ENCODE measurements at regions not wholly inside any gene's neighbourhood (a gene's known extent, or its start where the extent isn't known, plus 50 kb on each side); places are given as distances from the start of the nearest gene placed in this dataset.

GRCh38 chr16:51543971-51544370 lies 392.9 kb upstream of the SALL1 start:
- ATAC-seq (ENCODE audit: low FRiP score): no peak
- TF ChIP-seq CTCF (IDR thresholded peaks at IDR 0.05): no peak
- no peak for DNase-seq (ENCODE audit: low spot score)

- DNase-seq (ENCODE audit: low spot score): no peak
- no peak for ATAC-seq (ENCODE audit: low FRiP score)
- no peak for TF ChIP-seq CTCF (IDR thresholded peaks at IDR 0.05)
Measured at GRCh38 chr16:51542981-51543815, 392.1 kb upstream of the SALL1 start.

GRCh38 chr16:51540259-51540658 lies 389.2 kb upstream of the SALL1 start:
- no peak for TF ChIP-seq CTCF (IDR thresholded peaks at IDR 0.05)

GRCh38 chr16:51538707-51539498 lies 387.8 kb upstream of the SALL1 start:
- ATAC-seq (ENCODE audit: low FRiP score): no peak
- TF ChIP-seq CTCF (IDR thresholded peaks at IDR 0.05): no peak
- DNase-seq (ENCODE audit: low spot score): no peak

More at GRCh38 chr16:51540259-51540658, 389.2 kb upstream of the SALL1 start:
- no peak for ATAC-seq (ENCODE audit: low FRiP score)
- no peak for DNase-seq (ENCODE audit: low spot score)

GRCh38 chr16:51535591-51535990 lies 384.5 kb upstream of the SALL1 start:
- DNase-seq (ENCODE audit: low spot score): no peak
- no peak for ATAC-seq (ENCODE audit: low FRiP score)
- TF ChIP-seq CTCF (IDR thresholded peaks at IDR 0.05): no peak

GRCh38 chr16:51532551-51532950 lies 381.5 kb upstream of the SALL1 start:
- ATAC-seq (ENCODE audit: low FRiP score): no peak
- no peak for DNase-seq (ENCODE audit: low spot score)
- no peak for TF ChIP-seq CTCF (IDR thresholded peaks at IDR 0.05)

Measured in omental fat pad (tissue), 3 donors.